ENCODE measurements at regions not wholly inside any gene's neighbourhood (a gene's known extent, or its start where the extent isn't known, plus 50 kb on each side); places are given as distances from the start of the nearest gene placed in this dataset.
"Not testable (repeated sequence)": the region's sequence is repeated elsewhere in the genome, so short reads cannot be mapped to it uniquely, and the experiment has no call there.

DNA sequence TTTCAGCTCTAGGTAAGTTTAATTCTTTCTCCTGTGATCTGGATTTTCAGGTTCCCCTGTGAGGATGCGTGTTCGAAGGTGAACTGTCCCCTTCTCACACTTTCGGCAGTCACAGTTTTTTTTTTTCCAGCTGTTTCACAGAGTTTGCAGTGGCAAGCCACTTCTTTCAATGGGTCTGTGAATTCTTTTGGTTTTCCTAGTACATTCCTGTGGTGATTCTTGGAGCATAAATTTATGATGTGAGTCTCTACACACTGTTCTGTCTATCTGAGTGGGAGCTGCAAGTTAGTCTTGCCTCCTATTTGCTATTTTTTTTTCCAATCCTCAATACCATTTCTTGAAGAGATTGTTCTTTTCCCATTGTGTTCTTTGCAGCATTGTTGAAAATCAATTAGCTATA, 595.5 kb downstream of the RAPGEF2 start:
- no peak overlapping the region for H3K27ac ChIP-seq (ENCODE audit: low read length)
- peaks cover 61% of the 10 kb centered on the region for H3K9me3 ChIP-seq (ENCODE audit: low read length)
- DNase-seq = no peak
- H3K9ac ChIP-seq (ENCODE audit: low read length) = no peak overlapping the region
- H3K36me3 ChIP-seq (ENCODE audit: insufficient read depth, low read length) = no peaks in the 10 kb centered on the region
- no peaks in the 10 kb centered on the region for H3K79me2 ChIP-seq (ENCODE audit: low read length)
- no peak overlapping the region for H3K4me3 ChIP-seq (ENCODE audit: low read length)
- no peaks in the 10 kb centered on the region for H3K27me3 ChIP-seq (ENCODE audit: low read length)
- no peaks in the 10 kb centered on the region for H4K20me1 ChIP-seq (ENCODE audit: insufficient read depth, low read depth, low read length)
- H2AFZ ChIP-seq (ENCODE audit: low read length) = no peak overlapping the region
- H3K4me2 ChIP-seq (ENCODE audit: low read depth, low read length, poor library complexity, severe bottlenecking) = no peak overlapping the region
- no peaks in the 10 kb centered on the region for H3K4me1 ChIP-seq (ENCODE audit: low read length)
- H3K9me2 ChIP-seq (replicated peaks; ENCODE audit: insufficient read depth, low read length) = no peaks in the 10 kb centered on the region

DNA sequence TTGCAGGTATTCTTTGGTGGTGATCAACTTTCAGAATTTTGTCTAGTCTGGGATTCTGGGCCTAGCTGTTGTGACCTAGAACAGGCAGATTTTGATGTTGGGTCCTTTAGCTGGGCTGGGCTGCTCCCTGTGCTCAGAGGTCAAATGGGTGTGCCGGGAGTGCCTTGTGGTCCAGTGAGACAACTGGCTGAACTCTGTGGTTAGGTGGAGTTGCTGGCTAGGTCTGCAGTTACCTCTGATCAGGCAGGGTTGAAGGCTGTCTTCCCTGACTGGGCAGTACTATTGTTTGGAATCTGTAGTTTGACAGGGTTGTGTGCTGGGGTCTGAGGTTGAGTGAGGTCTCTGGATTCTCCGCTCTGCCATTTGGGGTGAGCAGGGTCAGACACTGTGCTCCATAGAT, 599.3 kb downstream of the RAPGEF2 start:
- H3K27me3 ChIP-seq (ENCODE audit: low read length) = no peaks in the 10 kb centered on the region
- no peaks in the 10 kb centered on the region for H3K4me1 ChIP-seq (ENCODE audit: low read length)
- no peaks in the 10 kb centered on the region for H3K79me2 ChIP-seq (ENCODE audit: low read length)
- H3K27ac ChIP-seq (ENCODE audit: low read length) = no peak overlapping the region
- DNase-seq = no peak
- no peak overlapping the region for H2AFZ ChIP-seq (ENCODE audit: low read length)
- H3K9ac ChIP-seq (ENCODE audit: low read length) = no peak overlapping the region
- H3K9me2 ChIP-seq (replicated peaks; ENCODE audit: insufficient read depth, low read length) = no peaks in the 10 kb centered on the region
- peaks cover 54% of the 10 kb centered on the region for H3K9me3 ChIP-seq (ENCODE audit: low read length)
- no peaks in the 10 kb centered on the region for H4K20me1 ChIP-seq (ENCODE audit: insufficient read depth, low read depth, low read length)
- H3K4me2 ChIP-seq (ENCODE audit: low read depth, low read length, poor library complexity, severe bottlenecking) = no peak overlapping the region
- no peak overlapping the region for H3K4me3 ChIP-seq (ENCODE audit: low read length)
- H3K36me3 ChIP-seq (ENCODE audit: insufficient read depth, low read length) = no peaks in the 10 kb centered on the region

DNA sequence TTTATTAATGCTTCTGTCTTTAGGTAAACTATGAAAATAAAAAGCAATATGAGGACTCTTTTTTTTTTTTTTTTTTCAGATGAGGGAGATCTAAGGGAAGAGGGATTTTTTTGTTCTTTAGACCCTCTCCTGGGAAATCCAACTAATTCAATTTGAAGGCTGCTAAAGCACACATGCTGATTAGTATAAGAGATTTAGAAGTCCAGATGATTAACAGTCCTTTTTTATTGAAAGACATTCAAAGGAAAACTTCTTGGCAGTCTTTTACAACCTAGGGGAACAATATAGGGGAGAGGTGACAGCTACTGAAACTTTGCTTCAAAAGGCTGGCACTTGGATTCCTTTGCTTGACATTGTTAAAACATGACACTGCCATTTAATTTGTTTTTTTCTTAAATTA, 602.5 kb downstream of the RAPGEF2 start:
- no peak overlapping the region for H3K4me3 ChIP-seq (ENCODE audit: low read length)
- no peak overlapping the region for H3K4me2 ChIP-seq (ENCODE audit: low read depth, low read length, poor library complexity, severe bottlenecking)
- H3K79me2 ChIP-seq (ENCODE audit: low read length) = no peaks in the 10 kb centered on the region

DNA sequence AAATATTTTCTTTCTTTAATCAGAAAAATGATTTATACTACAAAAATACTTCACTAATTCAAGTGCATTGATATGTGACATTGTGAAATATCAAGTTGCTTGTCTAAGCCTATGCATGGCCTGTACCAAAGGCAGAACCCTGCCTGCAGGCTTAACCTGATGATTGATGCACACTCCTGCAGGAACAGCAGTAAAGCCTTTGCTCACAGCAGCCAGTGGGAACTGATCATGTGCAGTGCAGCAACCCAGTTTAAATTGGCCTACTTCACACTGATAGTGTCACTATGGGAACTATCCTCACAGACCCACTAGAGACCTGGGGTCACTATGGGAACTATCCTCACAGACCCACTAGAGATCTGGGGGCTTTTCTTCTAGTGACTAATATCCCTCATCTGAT, 603.8 kb downstream of the RAPGEF2 start:
- Histone ChIP-seq H3K27ac (ENCODE audit: low read length) (no peak overlapping the region), H3K9ac (ENCODE audit: low read length) (no peak overlapping the region), H3K4me1 (ENCODE audit: low read length) (no peaks in the 10 kb centered on the region), H3K9me3 (ENCODE audit: low read length) (peaks cover 40% of the 10 kb centered on the region), H3K36me3 (ENCODE audit: insufficient read depth, low read length) (no peaks in the 10 kb centered on the region), H4K20me1 (ENCODE audit: insufficient read depth, low read depth, low read length) (no peaks in the 10 kb centered on the region), H3K4me3 (ENCODE audit: low read length) (no peak overlapping the region), H3K4me2 (ENCODE audit: low read depth, low read length, poor library complexity, severe bottlenecking) (no peak overlapping the region), H2AFZ (ENCODE audit: low read length) (no peak overlapping the region), H3K27me3 (ENCODE audit: low read length) (no peaks in the 10 kb centered on the region), H3K9me2 (replicated peaks; ENCODE audit: insufficient read depth, low read length) (0 out of 2 replicates have a peak, but pooled peaks cover 5% of the 10 kb centered on the region), H3K79me2 (ENCODE audit: low read length) (no peaks in the 10 kb centered on the region)
- DNase-seq = no peak

More for the DNA sequence above, 602.5 kb downstream of the RAPGEF2 start:
- H3K27me3 ChIP-seq (ENCODE audit: low read length) = no peaks in the 10 kb centered on the region
- DNase-seq = no peak
- H3K9me2 ChIP-seq (replicated peaks; ENCODE audit: insufficient read depth, low read length) = 0 out of 2 replicates have a peak, but pooled peaks cover 5% of the 10 kb centered on the region
- no peak overlapping the region for H2AFZ ChIP-seq (ENCODE audit: low read length)
- H3K27ac ChIP-seq (ENCODE audit: low read length) = no peak overlapping the region
- no peaks in the 10 kb centered on the region for H4K20me1 ChIP-seq (ENCODE audit: insufficient read depth, low read depth, low read length)
- H3K9me3 ChIP-seq (ENCODE audit: low read length) = peaks cover 43% of the 10 kb centered on the region
- H3K36me3 ChIP-seq (ENCODE audit: insufficient read depth, low read length) = no peaks in the 10 kb centered on the region
- no peak overlapping the region for H3K9ac ChIP-seq (ENCODE audit: low read length)
- no peaks in the 10 kb centered on the region for H3K4me1 ChIP-seq (ENCODE audit: low read length)

DNA sequence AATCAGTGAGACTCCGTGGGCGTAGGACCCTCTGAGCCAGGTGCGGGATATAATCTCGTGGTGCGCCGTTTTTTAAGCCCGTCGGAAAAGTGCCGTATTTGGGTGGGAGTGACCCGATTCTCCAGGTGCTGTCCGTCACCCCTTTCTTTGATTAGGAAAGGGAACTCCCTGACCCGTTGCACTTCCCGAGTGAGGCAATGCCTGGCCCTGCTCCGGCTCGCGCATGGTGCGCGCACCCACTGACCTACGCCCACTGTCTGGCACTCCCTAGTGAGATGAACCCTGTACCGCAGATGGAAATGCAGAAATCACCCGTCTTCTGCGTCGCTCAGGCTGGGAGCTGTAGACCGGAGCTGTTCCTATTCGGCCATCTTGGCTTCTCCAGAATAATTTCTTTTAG, 612.3 kb downstream of the RAPGEF2 start:
- not testable (repeated sequence) for H3K4me1 ChIP-seq (ENCODE audit: low read length); H3K27me3 ChIP-seq (ENCODE audit: low read length); DNase-seq; H3K4me3 ChIP-seq (ENCODE audit: low read length); H3K4me2 ChIP-seq (ENCODE audit: low read depth, low read length, poor library complexity, severe bottlenecking); H3K79me2 ChIP-seq (ENCODE audit: low read length); H2AFZ ChIP-seq (ENCODE audit: low read length); H4K20me1 ChIP-seq (ENCODE audit: insufficient read depth, low read depth, low read length); H3K36me3 ChIP-seq (ENCODE audit: insufficient read depth, low read length); H3K9me2 ChIP-seq (replicated peaks; ENCODE audit: insufficient read depth, low read length); H3K9ac ChIP-seq (ENCODE audit: low read length); H3K27ac ChIP-seq (ENCODE audit: low read length)
- H3K9me3 ChIP-seq (ENCODE audit: low read length) = peaks cover 13% of the 10 kb centered on the region

DNA sequence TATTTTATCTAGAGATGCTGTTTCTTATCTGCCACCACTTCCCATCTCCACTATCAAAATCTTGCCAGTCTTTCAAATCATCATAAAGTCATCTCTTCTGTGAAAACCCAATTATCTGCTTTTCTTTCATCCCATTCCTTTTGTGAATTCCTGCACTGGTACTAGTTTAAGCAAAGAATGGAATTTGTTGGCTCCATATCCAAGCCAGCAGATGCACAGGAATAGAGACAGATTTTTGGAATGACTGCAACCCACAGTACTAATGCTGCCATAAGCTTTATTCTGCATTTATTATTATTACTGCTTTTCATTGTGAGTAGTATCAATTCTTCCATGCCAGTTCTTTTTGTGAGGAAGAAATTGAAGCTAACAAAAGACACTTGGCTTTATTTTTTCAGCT, 616.7 kb downstream of the RAPGEF2 start:
- DNase-seq = no peak
- no peak overlapping the region for H3K4me3 ChIP-seq (ENCODE audit: low read length)
- H3K27me3 ChIP-seq (ENCODE audit: low read length) = no peaks in the 10 kb centered on the region
- no peak overlapping the region for H2AFZ ChIP-seq (ENCODE audit: low read length)
- H3K4me1 ChIP-seq (ENCODE audit: low read length) = no peaks in the 10 kb centered on the region
- no peak overlapping the region for H3K9ac ChIP-seq (ENCODE audit: low read length)
- H3K4me2 ChIP-seq (ENCODE audit: low read depth, low read length, poor library complexity, severe bottlenecking) = no peak overlapping the region
- no peaks in the 10 kb centered on the region for H3K36me3 ChIP-seq (ENCODE audit: insufficient read depth, low read length)
- H3K79me2 ChIP-seq (ENCODE audit: low read length) = no peaks in the 10 kb centered on the region
- H4K20me1 ChIP-seq (ENCODE audit: insufficient read depth, low read depth, low read length) = no peaks in the 10 kb centered on the region
- no peaks in the 10 kb centered on the region for H3K9me2 ChIP-seq (replicated peaks; ENCODE audit: insufficient read depth, low read length)
- H3K27ac ChIP-seq (ENCODE audit: low read length) = no peak overlapping the region
- H3K9me3 ChIP-seq (ENCODE audit: low read length) = peaks cover 13% of the 10 kb centered on the region

DNA sequence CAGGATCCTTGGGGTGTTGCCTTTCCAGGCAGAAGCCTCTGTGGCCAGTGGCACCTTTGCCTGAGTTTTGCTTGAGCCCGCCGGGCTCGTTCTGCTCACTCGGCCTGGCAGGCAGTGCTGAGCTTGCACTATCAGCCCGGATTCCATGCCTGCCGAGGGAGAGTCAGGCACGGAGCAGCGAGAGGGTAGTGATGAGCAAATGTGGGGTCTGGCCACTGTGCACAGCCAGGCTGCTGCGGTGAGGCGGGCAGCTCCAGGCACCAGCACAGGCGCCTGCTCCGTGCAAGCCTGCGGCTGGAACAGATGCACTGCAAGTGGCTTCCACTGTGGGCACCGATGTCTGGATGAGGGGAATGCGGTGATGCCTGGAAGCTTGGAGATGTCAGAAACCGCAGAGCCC, 619.2 kb downstream of the RAPGEF2 start:
- no peak for DNase-seq
- Histone ChIP-seq H3K27ac (ENCODE audit: low read length) (no peak overlapping the region), H4K20me1 (ENCODE audit: insufficient read depth, low read depth, low read length) (no peaks in the 10 kb centered on the region), H3K4me2 (ENCODE audit: low read depth, low read length, poor library complexity, severe bottlenecking) (no peak overlapping the region), H2AFZ (ENCODE audit: low read length) (no peak overlapping the region), H3K4me3 (ENCODE audit: low read length) (no peak overlapping the region), H3K9me3 (ENCODE audit: low read length) (peaks cover 22% of the 10 kb centered on the region), H3K9ac (ENCODE audit: low read length) (no peak overlapping the region), H3K79me2 (ENCODE audit: low read length) (no peaks in the 10 kb centered on the region), H3K4me1 (ENCODE audit: low read length) (no peaks in the 10 kb centered on the region), H3K27me3 (ENCODE audit: low read length) (no peaks in the 10 kb centered on the region), H3K36me3 (ENCODE audit: insufficient read depth, low read length) (no peaks in the 10 kb centered on the region), H3K9me2 (replicated peaks; ENCODE audit: insufficient read depth, low read length) (no peaks in the 10 kb centered on the region)

DNA sequence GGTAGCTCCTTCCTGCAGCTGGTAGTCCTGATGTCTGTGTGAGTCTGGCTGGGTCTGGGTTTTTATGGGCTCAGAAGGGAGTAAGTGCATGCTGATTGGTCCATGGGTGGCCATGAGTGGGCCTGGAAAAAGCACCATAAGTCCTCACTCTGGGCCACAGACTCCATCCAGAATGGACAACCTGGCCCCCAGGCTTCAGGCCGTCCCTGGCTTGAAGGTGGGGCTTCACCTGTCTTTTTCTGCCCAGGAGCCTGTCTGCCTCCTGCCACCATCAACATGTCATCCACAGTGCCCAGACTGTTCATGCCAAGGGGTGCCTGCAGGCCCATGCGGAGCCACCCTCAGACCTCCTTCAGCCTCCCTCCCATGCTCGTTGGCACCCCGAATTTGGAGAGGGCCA, 620.0 kb downstream of the RAPGEF2 start:
- no peak overlapping the region for H3K9ac ChIP-seq (ENCODE audit: low read length)
- H3K9me3 ChIP-seq (ENCODE audit: low read length) = peaks cover 25% of the 10 kb centered on the region
- H3K27me3 ChIP-seq (ENCODE audit: low read length) = no peaks in the 10 kb centered on the region

More for the DNA sequence above, 620.0 kb downstream of the RAPGEF2 start:
- DNase-seq = no peak
- Histone ChIP-seq H3K79me2 (ENCODE audit: low read length) (no peaks in the 10 kb centered on the region), H3K27ac (ENCODE audit: low read length) (no peak overlapping the region), H3K4me3 (ENCODE audit: low read length) (no peak overlapping the region), H4K20me1 (ENCODE audit: insufficient read depth, low read depth, low read length) (no peaks in the 10 kb centered on the region), H2AFZ (ENCODE audit: low read length) (no peak overlapping the region), H3K4me2 (ENCODE audit: low read depth, low read length, poor library complexity, severe bottlenecking) (no peak overlapping the region), H3K4me1 (ENCODE audit: low read length) (no peaks in the 10 kb centered on the region), H3K9me2 (replicated peaks; ENCODE audit: insufficient read depth, low read length) (no peaks in the 10 kb centered on the region), H3K36me3 (ENCODE audit: insufficient read depth, low read length) (no peaks in the 10 kb centered on the region)

All from Karpas-422 (cell line).